ENCODE measurements at regions not wholly inside any gene's neighbourhood (a gene's known extent, or its start where the extent isn't known, plus 50 kb on each side); places are given as distances from the start of the nearest gene placed in this dataset.

GRCh38 chr3:132892956-132893355 is 145.2 kb upstream of the TMEM108 start:
- H3K4me3 ChIP-seq (ENCODE audit: low read depth, low read length), result no peak overlapping the region
- FAIRE-seq, result no peak
- TF ChIP-seq, protein P1, sequence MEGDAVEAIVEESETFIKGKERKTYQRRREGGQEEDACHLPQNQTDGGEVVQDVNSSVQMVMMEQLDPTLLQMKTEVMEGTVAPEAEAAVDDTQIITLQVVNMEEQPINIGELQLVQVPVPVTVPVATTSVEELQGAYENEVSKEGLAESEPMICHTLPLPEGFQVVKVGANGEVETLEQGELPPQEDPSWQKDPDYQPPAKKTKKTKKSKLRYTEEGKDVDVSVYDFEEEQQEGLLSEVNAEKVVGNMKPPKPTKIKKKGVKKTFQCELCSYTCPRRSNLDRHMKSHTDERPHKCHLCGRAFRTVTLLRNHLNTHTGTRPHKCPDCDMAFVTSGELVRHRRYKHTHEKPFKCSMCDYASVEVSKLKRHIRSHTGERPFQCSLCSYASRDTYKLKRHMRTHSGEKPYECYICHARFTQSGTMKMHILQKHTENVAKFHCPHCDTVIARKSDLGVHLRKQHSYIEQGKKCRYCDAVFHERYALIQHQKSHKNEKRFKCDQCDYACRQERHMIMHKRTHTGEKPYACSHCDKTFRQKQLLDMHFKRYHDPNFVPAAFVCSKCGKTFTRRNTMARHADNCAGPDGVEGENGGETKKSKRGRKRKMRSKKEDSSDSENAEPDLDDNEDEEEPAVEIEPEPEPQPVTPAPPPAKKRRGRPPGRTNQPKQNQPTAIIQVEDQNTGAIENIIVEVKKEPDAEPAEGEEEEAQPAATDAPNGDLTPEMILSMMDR (IDR thresholded peaks at IDR 0.05; ENCODE audit: insufficient read depth, low read length, severe bottlenecking), result no peak

GRCh38 chr3:132881756-132882409 is 156.3 kb upstream of the TMEM108 start:
- Histone ChIP-seq H3K27me3 (ENCODE audit: control insufficient read depth, insufficient read depth, low read length) (no peaks in the 10 kb centered on the region), H3K36me3 (ENCODE audit: control insufficient read depth, insufficient read depth, low read length) (no peaks in the 10 kb centered on the region), H3K4me3 (ENCODE audit: low read depth, low read length) (no peak overlapping the region)
- DNase-seq (ENCODE audit: low read depth), result no peak
- TF ChIP-seq, protein P1 (IDR thresholded peaks at IDR 0.05; ENCODE audit: insufficient read depth, low read length, severe bottlenecking), result no peak
- peak; percentile 100 for FAIRE-seq

More at GRCh38 chr3:132892956-132893355, 145.2 kb upstream of the TMEM108 start:
- DNase-seq (ENCODE audit: low read depth), result no peak
- no peaks in the 10 kb centered on the region for H3K27me3 ChIP-seq (ENCODE audit: control insufficient read depth, insufficient read depth, low read length)
- no peaks in the 10 kb centered on the region for H3K36me3 ChIP-seq (ENCODE audit: control insufficient read depth, insufficient read depth, low read length)

DNA sequence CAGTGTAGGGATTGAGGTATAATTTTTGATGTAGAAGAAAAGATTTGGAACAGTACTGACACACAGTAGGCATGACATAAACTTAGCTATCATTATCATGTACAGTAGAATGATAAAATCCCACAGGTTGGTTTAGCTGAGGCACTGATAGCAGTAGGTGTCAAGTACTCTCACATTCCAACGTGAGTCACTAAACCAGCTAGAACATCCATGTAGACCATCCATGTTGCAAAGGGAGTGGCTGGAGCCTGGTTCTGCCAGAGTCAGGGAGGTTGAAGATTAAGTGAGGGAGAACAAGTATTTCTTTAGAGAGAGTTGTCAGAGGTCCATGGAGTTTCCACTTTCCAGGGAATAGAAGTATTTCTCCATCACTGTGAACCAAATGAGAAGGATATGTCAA is 157.2 kb upstream of the TMEM108 start:
- TF ChIP-seq, protein P1 (IDR thresholded peaks at IDR 0.05; ENCODE audit: insufficient read depth, low read length, severe bottlenecking), result no peak
- Histone ChIP-seq H3K27me3 (ENCODE audit: control insufficient read depth, insufficient read depth, low read length) (no peaks in the 10 kb centered on the region), H3K4me3 (ENCODE audit: low read depth, low read length) (no peak overlapping the region), H3K36me3 (ENCODE audit: control insufficient read depth, insufficient read depth, low read length) (no peaks in the 10 kb centered on the region)
- DNase-seq (ENCODE audit: low read depth) (peak; percentile 1), FAIRE-seq (peak; percentile 28)

DNA sequence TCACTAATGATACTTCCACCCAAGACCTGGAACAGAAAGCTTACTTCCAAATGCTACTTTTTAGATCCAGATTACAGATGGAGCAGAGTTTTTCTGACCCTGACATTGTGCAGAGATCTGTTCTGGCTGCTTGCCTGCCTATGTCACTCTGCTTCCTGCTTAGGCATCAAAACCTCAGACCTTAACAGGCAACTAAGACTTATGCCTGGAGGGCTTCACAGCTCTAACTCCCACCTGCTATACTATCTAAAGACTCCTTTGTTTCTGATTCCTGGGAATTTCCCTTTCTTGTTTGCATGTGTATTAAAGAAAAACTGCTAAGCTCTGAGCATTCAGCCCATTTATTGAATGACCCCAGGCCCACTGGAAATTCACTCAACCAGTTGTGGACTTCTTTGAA is 157.4 kb upstream of the NPHP3 start:
- FAIRE-seq (no peak), DNase-seq (ENCODE audit: low read depth) (no peak)
- Histone ChIP-seq H3K27me3 (ENCODE audit: control insufficient read depth, insufficient read depth, low read length) (no peaks in the 10 kb centered on the region), H3K4me3 (ENCODE audit: low read depth, low read length) (no peak overlapping the region), H3K36me3 (ENCODE audit: control insufficient read depth, insufficient read depth, low read length) (no peaks in the 10 kb centered on the region)
- TF ChIP-seq, protein P1 (IDR thresholded peaks at IDR 0.05; ENCODE audit: insufficient read depth, low read length, severe bottlenecking), result no peak

DNA sequence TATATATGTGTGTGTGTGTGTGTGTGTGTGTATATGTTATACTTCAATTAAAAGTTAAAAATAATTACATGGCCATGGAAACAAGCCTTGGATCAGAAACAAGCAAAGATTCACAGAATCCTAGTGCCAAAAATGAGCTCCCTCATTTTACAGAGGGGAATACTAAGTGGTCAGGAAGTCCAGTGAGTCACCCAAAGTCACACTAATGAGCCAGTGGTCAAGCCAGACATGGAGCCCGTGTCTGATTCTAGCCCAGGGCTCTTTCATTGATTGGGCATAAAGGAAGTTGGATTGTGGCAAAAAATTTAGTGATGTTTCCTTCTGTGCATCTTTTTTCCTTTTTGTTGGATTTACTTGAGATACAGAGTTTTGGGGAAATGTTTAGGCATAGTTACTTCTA is 152.5 kb upstream of the NPHP3 start:
- no peak for DNase-seq (ENCODE audit: low read depth)
- Histone ChIP-seq H3K36me3 (ENCODE audit: control insufficient read depth, insufficient read depth, low read length) (no peaks in the 10 kb centered on the region), H3K4me3 (ENCODE audit: low read depth, low read length) (no peak overlapping the region), H3K27me3 (ENCODE audit: control insufficient read depth, insufficient read depth, low read length) (no peaks in the 10 kb centered on the region)
- TF ChIP-seq, protein P1 (IDR thresholded peaks at IDR 0.05; ENCODE audit: insufficient read depth, low read length, severe bottlenecking), result no peak
- FAIRE-seq, result peak; percentile 18

DNA sequence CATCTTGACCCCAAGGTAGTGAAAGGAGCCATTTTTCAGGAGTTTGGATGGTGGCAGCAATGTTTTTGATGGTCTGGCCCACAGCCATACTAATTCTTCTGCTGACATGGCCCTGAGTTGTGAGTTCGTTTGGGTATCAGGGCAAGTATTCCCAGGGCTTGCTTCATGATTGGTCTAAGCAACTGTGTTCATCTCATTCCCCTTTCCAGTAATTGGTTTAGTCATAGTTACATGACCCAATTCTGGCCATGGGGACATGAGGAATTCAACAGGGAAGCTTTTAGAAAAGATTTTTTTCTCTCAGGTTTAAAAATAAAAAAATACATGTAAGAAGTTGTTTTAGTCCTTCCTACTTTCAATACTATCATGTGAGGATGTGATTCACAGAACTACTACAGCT is 150.5 kb upstream of the NPHP3 start:
- TF ChIP-seq, protein P1 (IDR thresholded peaks at IDR 0.05; ENCODE audit: insufficient read depth, low read length, severe bottlenecking), result no peak
- DNase-seq (ENCODE audit: low read depth) (no peak), FAIRE-seq (no peak)
- Histone ChIP-seq H3K4me3 (ENCODE audit: low read depth, low read length) (no peak overlapping the region), H3K36me3 (ENCODE audit: control insufficient read depth, insufficient read depth, low read length) (no peaks in the 10 kb centered on the region), H3K27me3 (ENCODE audit: control insufficient read depth, insufficient read depth, low read length) (no peaks in the 10 kb centered on the region)

All from bronchial epithelial cell (primary cell).